NCI-H82 (cell line): ENCODE measurements at regions not wholly inside any gene's neighbourhood (a gene's known extent, or its start where the extent isn't known, plus 50 kb on each side); places are given as distances from the start of the nearest gene placed in this dataset.
A peak's percentile ranks its signal among the peaks of the same experiment; 100 is the strongest.
"Not testable (repeated sequence)": the region's sequence is repeated elsewhere in the genome, so short reads cannot be mapped to it uniquely, and the experiment has no call there.

Experiments used
- DNase-seq: peaks from one replicate; lab custom pipeline; 2025; lab: John Stamatoyannopoulos, UW

GRCh38 chr4:28391877-28392276 lies 1531.2 kb downstream of the STIM2 start:
- DNase-seq: no peak

GRCh38 chr4:28402751-28403150 lies 1542.1 kb downstream of the STIM2 start:
- DNase-seq: no peak

DNA sequence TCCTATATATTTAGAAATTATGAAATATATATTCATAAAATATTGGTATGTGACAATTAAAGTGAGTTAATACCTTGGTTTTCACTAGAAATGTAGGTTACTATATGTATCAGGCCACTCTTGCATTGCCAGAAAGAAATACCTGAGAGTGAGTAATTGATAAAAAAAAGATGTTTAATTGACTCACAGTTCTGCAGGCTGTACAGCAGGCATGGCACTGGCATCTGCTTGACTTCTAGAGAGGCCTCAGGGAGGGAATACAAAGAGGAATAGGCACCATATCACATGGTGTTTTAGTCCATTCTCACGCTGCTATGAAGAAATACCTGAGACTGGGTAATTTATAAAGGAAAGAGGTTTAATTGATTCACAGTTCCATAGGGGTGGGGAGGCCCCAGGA lies 1560.6 kb downstream of the STIM2 start:
- DNase-seq: no peak

DNA sequence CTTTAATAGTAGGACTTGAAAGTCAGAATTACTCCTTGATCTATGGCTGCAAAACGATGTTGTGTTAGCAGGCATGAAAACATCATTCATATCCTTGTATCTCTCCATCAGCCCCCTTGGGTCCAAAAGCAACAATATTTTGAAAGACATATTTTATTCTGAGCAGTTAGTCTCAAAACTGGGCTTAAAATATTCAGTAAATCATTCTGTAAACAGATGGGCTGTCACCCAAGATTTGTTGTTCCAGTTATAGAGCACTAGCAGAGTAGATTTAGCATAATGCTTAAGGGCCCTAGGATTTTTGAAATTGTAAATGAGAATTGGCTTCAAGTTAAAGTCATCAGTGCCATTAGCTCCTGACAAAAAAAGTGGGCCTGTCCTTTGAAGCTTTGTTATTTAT lies 1565.6 kb downstream of the STIM2 start:
- DNase-seq: no peak

GRCh38 chr4:28427306-28428085 lies 1566.9 kb downstream of the STIM2 start:
- DNase-seq: no peak

DNA sequence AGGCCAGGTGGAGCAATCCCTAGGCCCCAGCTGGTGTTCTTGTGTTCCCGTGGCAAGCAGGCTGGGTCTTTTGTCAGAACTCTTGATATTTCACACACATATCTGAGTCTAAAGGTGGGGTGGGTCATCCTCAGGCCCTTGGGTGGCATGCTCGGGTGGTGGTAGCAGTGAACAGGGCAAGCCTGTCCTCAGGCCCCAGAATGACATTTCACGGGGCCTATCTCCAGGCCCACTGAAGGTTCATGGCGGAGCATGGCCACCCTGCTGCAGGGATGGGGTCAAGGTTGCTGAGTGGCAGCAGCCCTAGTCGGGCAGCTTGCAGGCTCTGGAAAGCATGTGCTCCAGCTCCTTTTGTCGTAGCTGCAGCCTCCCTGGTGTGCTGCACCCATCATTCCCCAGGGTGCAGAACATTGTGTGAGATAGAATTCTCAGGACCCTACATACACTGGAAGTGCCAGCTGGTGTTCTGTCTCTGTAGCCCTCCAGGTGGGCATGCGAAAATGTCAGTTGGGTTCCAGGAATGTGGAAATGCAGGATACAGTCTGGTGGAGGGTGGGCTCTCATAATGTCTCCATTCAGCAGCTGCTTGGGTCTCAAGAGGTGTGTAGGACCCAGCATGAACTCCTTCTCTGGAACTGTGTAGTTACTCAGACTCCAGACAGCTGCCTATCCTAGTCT lies 1571.8 kb downstream of the STIM2 start:
- no peak for DNase-seq

- no peak for DNase-seq
These were observed 1574.7 kb downstream of the STIM2 start for GRCh38 chr4:28435314-28435713.

DNA sequence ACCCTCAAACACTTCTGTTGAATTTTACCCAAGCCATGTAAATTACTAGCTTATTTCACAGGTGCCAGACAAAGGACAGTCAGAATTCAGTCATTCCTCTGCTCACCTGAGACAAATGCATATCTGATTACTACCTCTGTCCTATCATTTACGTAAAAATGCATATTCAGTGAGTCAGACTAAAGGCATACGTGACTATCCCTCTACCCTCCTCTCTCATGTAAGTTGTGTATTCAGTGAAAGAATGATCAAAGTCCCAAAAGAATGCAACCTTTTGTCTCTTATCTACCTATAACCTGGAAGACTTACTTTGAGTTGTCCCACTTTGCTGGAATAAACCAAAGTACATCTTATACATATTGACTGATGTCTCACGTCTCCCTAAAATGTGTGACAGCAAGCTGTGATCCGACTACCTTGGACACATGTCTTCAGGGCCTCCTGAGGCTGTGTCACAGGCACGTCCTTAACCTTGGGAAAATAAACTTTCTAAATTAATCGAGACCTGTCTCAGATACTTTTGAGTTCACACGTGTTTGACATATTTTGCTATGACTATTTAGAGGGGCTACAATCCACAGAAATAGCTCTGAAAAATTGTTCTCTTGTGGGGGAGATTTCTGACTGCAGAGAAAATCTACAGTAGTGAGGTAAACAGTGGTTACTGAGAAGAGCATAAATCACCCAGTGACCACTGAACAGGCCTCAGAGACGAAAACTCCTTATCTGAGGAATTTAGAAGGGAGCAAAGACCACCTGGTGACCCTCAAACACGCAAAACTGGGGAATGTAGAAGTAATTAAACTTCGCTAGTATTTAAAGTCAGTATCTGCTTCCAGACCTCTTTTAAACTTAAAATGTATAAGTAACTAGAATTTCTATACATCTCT lies 1575.8 kb downstream of the STIM2 start:
- DNase-seq: no peak

DNA sequence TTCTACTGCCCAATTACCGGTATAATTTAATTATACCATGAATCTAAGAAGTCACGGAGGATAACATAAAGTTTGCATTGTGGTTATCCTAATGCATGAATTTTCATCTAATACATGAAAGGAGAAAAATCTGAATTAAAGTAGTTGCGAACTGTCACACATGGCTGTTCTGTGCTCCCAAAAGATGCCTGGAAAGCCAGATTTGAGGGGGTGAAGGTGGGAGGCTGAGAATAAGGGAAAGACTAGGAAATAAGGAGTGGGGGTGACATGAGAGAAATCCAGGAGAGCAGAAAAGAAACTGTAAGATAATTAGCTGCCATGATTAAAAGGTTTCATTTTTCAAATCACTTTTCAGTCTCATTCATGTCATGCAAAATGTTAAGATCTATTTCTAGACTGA lies 1582.7 kb downstream of the STIM2 start:
- no peak for DNase-seq

DNA sequence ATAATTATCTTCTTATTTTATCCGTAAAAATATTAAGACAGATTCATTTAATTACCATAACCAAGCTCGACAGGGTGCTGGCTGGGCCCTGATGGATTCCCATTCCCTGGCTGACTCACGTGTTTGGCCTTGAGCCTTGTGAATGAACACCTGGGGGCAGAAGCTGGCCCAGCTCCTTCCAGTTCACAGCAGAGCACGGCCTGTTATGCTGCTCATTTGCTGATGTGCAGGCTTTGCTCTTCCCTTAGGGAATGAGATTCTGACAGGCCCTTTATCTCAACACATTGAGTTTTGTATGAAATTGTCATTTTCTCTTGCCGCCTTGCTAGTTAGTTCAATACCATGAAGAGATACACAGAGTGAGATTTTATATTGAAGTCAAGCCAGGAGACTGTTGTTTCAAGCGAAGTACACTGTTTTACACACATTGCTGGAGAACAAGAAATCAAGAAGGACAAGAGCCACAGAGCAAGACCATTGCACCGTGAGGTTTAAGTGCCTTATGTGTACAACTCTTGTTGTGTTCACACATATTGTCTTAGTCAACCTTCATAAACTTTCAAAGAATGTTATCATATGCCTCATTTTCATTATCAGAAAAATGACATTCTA lies 1583.3 kb downstream of the STIM2 start:
- DNase-seq: peak; percentile 43

- DNase-seq: no peak
These were observed 1584.3 kb downstream of the STIM2 start for GRCh38 chr4:28444886-28445496.

- peak; percentile 11 for DNase-seq
These were observed 1588.4 kb downstream of the STIM2 start for GRCh38 chr4:28449085-28449484.

GRCh38 chr4:28451346-28451745 lies 1590.7 kb downstream of the STIM2 start:
- peak; percentile 85 for DNase-seq

DNA sequence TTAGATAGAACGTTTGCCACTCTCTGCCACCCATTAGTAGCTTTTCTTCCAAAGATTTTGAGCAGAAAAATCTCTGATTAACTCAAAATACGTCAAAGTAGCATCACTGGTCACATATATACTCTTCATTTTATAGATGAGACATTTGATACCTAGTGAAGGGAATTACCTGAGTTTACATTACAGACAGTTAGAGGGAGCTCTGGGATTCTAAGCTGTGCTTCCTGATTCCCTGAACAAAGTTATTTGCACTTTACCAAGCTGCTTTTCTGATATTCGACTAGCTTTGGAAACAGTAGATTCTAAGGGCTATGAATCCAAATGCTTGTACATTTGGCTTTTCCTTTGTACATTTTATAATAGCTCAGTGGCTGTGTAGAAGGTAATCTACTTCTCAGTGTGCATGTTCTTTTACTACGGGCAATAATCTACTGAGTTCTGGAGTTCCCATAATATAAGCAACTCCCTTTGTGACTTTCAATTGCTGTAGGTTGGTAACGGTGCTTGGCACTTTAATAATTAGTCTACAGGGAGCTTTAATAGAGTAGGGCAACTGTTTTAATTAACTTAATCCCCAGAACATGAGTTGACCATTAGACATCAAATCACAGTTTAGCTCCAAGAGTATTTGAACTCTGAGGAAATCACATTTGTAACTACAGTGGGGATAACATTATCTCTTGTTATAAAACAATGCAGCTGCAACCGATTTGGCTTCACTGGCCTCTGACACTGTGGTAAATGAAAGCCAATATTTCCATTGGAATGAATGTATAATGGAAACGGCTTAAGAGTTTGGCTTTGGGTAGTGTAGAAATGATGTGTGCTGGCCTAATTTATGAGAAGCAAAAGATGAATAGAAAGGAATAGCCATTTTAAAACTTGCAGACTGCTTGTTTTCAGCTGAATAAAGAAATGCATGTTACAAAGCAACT lies 1602.4 kb downstream of the STIM2 start:
- DNase-seq: peak; percentile 33

- no peak for DNase-seq
These were observed 1604.2 kb downstream of the STIM2 start for GRCh38 chr4:28464823-28465222.

- DNase-seq: not testable (repeated sequence)
These were observed 1606.2 kb downstream of the STIM2 start for GRCh38 chr4:28466886-28467285.

DNA sequence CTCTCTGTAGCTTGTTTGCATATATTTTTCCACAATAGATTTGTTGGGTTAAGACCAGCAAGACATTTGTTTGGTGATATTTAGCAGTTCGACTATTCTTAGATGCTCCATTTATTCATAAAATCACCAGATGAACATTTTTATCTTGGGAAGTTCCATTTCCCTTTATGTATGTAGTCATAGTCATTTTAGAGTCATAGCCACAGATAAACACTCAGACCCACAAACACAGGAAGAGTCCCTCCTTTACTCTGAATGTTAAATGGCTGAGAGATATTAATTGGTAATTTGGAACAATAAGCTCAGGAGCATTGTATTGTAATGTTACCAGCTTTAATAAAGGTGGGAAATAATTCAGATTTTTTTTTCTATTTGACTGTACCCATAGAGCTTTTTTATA lies 1608.7 kb downstream of the STIM2 start:
- DNase-seq: no peak

- no peak for DNase-seq
These were observed 1609.2 kb downstream of the STIM2 start for GRCh38 chr4:28469886-28470285.

DNA sequence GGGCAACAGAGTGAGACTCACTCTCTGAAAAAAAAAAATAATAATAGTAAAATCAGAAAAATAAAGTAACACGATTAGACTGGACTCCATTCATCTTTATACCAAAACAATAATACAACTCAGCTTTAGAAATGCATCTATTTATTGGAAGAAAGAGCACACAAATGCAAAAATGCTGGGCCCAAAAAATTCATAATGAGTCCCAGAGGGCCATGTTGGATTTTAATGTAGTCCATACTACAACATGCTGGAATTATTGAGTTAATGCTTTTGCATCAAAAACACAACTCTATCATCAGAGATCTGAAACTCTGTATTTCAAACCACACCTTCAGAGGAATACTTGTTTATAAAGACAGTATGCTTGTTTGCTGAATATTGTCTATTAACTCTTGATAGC lies 1614.7 kb downstream of the STIM2 start:
- no peak for DNase-seq

- no peak for DNase-seq
These were observed 1619.0 kb downstream of the STIM2 start for GRCh38 chr4:28479666-28480065.

- DNase-seq: no peak
These were observed 1620.9 kb downstream of the STIM2 start for GRCh38 chr4:28481565-28481964.
